Nephron progenitor cell (in vitro differentiated cells): ENCODE measurements at regions not wholly inside any gene's neighbourhood (a gene's known extent, or its start where the extent isn't known, plus 50 kb on each side); places are given as distances from the start of the nearest gene placed in this dataset.
"Not testable (repeated sequence)": the region's sequence is repeated elsewhere in the genome, so short reads cannot be mapped to it uniquely, and the experiment has no call there.

Experiments used
- DNase-seq: peaks from one replicate; pipeline ENCODE4 v3.0.0; 2021
- H3K27ac Mint-ChIP-seq: 2 replicates; pipeline ENCODE4 v1.8.0; 2021; ENCODE audit warnings: mild to moderate bottlenecking, moderate library complexity, mixed read lengths
- H3K27me3 Mint-ChIP-seq: 2 replicates; pipeline ENCODE4 v1.8.0; 2021; ENCODE audit warnings: mild to moderate bottlenecking, low read depth, mixed read lengths; ENCODE audit not compliant: poor library complexity
- H3K36me3 Mint-ChIP-seq: 2 replicates; pipeline ENCODE4 v1.8.0; 2021; ENCODE audit warnings: low read depth, mixed read lengths
- H3K4me1 Mint-ChIP-seq: 2 replicates; pipeline ENCODE4 v1.8.0; 2021; ENCODE audit warnings: mixed read lengths
- H3K4me3 Mint-ChIP-seq: 2 replicates; pipeline ENCODE4 v1.8.0; 2021; ENCODE audit warnings: mild to moderate bottlenecking, moderate library complexity, mixed read lengths
- H3K9me3 Mint-ChIP-seq: 2 replicates; pipeline ENCODE4 v1.8.0; 2021; ENCODE audit warnings: mild to moderate bottlenecking, moderate library complexity, mixed read lengths
- TF ChIP-seq, protein P1 (sequence below): fragments of 200-600 bp; sonication (generic); IDR thresholded peaks from 2 replicates; pipeline ENCODE4 v1.5.0; 2021; ENCODE audit warnings: antibody characterized with exemption

DNA sequence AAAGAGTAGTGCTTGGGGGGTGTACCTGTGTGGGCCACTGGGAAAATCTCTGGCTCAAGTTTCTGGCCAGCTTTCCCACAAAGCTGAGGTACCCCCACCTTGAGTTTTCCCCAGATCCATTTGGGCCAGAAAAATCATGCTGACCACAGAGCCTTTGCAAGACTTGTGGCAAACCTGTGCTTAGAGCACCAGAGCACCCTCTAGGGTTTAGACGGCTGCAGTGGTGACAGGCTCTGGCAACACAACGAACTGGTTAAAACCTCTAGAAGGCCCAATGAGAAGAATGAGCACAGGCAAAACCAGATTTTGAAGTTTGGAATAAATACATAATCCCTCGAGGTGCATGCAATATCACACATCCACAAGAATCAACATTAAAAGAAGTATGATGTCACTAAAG, 290.7 kb upstream of the FOLH1 start:
- Mint-ChIP-seq H3K4me3 (no peak overlapping the region), H3K9me3 (peaks cover 52% of the 10 kb centered on the region), H3K27ac (no peak overlapping the region), H3K4me1 (no peaks in the 10 kb centered on the region), H3K36me3 (no peaks in the 10 kb centered on the region), H3K27me3 (no peaks in the 10 kb centered on the region)
- TF ChIP-seq, protein P1, sequence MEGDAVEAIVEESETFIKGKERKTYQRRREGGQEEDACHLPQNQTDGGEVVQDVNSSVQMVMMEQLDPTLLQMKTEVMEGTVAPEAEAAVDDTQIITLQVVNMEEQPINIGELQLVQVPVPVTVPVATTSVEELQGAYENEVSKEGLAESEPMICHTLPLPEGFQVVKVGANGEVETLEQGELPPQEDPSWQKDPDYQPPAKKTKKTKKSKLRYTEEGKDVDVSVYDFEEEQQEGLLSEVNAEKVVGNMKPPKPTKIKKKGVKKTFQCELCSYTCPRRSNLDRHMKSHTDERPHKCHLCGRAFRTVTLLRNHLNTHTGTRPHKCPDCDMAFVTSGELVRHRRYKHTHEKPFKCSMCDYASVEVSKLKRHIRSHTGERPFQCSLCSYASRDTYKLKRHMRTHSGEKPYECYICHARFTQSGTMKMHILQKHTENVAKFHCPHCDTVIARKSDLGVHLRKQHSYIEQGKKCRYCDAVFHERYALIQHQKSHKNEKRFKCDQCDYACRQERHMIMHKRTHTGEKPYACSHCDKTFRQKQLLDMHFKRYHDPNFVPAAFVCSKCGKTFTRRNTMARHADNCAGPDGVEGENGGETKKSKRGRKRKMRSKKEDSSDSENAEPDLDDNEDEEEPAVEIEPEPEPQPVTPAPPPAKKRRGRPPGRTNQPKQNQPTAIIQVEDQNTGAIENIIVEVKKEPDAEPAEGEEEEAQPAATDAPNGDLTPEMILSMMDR, result no peak
- DNase-seq, result no peak

DNA sequence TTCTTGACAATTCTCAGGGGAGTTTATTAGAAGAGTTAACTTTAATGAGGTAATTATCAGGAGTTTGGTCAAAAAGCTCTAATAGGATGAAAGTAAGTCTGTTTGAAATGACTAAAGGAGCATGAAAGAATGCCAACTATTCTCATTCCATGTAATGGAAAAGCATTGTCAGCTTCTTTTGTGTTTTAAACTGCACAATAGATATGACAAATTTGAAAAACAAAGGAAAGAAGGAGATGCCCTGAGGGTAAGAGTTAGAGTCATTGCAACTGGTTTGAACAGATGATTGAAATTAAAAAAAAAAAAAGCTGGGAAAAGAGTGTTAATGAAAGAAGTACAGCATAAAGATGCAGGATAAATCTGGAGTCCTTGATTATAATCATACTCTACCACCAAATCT, 296.8 kb upstream of the FOLH1 start:
- Mint-ChIP-seq H3K27ac (no peak overlapping the region), H3K4me1 (no peaks in the 10 kb centered on the region), H3K27me3 (no peaks in the 10 kb centered on the region), H3K4me3 (no peak overlapping the region), H3K9me3 (peaks cover 47% of the 10 kb centered on the region), H3K36me3 (no peaks in the 10 kb centered on the region)
- TF ChIP-seq, protein P1, result no peak
- no peak for DNase-seq

DNA sequence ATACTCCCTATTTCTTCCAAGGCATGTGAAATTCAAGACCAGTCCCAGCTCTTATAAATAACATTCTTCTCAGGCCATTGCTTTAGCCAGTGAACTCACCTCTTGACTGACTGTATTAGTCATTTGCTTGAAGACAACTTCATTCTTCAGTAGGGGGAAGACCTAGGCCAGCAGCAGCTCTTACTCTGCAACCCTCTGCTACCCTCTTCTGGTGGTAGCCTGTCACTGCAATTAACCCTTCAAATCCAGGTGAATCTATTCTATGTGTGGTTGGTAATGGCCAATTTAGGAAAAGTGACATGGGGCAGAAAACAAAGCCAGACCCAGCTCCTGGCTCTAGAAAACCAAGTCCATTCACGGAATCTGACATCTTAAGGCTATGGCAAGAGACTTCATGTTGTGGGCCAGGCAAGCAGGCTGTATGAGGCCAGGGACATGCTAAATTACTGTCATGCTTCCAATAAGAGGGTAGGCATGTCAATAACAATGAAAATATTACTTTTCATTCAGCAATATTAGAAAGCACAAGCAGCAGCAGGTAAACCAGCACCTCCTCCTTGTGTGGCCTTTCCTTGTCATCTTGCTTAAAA, 317.9 kb upstream of the FOLH1 start:
- peak; percentile 1 for DNase-seq
- H3K4me3 Mint-ChIP-seq, H3K27ac Mint-ChIP-seq: not testable (repeated sequence)

DNA sequence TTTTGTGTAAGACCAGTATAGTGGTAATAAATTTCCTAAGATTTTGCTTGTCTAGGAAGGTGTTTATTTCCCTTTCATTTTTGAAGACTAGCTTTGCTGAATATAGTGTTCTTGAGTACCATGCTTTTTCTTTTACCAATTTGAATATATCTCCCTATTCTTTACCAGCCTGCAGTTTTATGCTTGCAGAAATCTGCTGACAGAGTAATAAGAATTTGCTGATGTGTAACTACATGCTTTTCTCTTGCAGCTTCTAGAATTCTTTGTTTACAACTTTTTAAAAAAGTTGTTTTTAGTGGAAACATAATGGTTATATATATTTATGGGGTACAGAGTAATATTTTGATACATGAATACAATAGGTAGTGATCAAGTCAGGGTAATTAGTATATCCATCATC, 324.8 kb upstream of the FOLH1 start:
- no peak overlapping the region for H3K27ac Mint-ChIP-seq
- no peak overlapping the region for H3K4me3 Mint-ChIP-seq
- H3K4me1 Mint-ChIP-seq, result no peaks in the 10 kb centered on the region
- TF ChIP-seq, protein P1, result no peak
- DNase-seq, result no peak
- H3K27me3 Mint-ChIP-seq, result no peaks in the 10 kb centered on the region
- no peaks in the 10 kb centered on the region for H3K36me3 Mint-ChIP-seq
- H3K9me3 Mint-ChIP-seq, result peaks cover 67% of the 10 kb centered on the region

More for the DNA sequence above, 317.9 kb upstream of the FOLH1 start:
- H3K9me3 Mint-ChIP-seq, result peaks cover 20% of the 10 kb centered on the region
- H3K36me3 Mint-ChIP-seq, H3K4me1 Mint-ChIP-seq, H3K27me3 Mint-ChIP-seq: not testable (repeated sequence)
- TF ChIP-seq, protein P1, result peak; percentile 51

DNA sequence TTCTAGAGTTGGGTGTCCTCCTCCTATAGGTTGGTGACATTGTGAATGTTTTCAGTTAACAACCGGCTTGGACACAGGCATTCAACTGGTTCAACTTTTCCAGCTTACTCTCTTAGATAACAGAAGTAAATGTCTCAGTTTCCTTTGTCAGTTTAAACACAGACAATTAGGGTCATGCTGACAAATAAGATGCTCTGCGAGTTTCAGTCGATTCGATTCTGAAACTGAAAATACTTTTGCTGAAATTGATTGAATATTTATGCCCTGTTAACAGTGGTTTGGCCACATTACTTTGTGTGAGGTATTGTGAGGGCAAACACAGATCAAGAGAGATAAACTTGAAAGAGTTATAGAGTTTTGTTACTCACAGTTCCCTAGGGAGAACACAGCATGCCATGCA, 330.5 kb upstream of the FOLH1 start:
- H3K9me3 Mint-ChIP-seq, result peaks cover 57% of the 10 kb centered on the region
- not testable (repeated sequence) for H3K27me3 Mint-ChIP-seq, H3K4me1 Mint-ChIP-seq, H3K4me3 Mint-ChIP-seq, DNase-seq, H3K36me3 Mint-ChIP-seq, H3K27ac Mint-ChIP-seq

DNA sequence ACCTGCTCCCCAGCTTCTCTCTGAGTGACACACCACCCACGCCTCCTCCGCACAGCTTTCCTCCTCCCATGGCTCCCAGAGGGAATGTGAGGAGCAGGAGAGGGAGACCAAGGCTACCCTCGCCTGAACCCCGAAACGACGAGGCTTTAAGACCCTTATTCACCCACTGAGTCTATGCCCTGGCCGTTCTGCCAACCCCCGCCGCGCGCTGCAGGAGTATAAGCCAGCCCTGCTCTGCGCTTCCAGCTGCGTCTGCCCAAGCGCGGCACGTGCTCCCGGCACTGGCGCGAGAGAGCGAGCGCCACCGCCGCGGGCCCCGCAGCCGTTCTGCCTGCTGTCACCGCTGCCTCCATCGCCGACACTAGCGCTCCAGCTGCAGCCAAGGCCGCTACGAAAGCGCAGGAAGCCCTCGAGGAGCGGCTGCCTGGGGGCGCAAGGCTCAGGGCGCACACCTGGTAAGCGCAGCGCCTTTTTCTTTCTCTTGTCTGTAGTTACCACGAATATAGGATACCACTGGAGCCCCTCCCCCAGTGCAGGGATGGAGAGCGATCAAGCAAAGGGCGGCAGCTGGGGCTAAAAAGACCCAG, 350.0 kb upstream of the FOLH1 start:
- not testable (repeated sequence) for H3K36me3 Mint-ChIP-seq, DNase-seq, H3K27me3 Mint-ChIP-seq, H3K4me3 Mint-ChIP-seq, H3K27ac Mint-ChIP-seq, H3K4me1 Mint-ChIP-seq
- H3K9me3 Mint-ChIP-seq, result peaks cover 73% of the 10 kb centered on the region

DNA sequence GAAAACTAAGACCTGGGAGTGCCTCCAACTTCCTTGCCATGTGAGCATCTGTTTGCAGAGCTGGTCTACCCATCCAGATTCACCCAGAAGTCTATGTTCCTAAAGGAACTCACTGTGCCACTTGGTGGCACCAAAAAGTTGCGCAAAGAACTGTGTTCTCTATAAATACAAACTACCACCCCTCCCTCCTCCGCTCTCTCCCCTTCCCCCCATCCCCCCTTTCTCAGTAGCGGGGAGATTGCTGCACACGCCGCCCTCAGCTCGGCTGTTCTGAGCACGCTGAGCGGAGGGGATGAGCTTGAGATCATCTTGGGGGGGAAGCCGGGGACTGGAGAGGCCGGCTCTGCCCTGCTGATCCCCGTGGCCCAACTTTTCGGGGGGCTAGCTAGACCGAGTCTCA, 352.2 kb upstream of the FOLH1 start:
- not testable (repeated sequence) for H3K4me1 Mint-ChIP-seq, H3K36me3 Mint-ChIP-seq, H3K4me3 Mint-ChIP-seq, H3K27me3 Mint-ChIP-seq, DNase-seq, H3K27ac Mint-ChIP-seq
- H3K9me3 Mint-ChIP-seq, result peaks cover 68% of the 10 kb centered on the region

DNA sequence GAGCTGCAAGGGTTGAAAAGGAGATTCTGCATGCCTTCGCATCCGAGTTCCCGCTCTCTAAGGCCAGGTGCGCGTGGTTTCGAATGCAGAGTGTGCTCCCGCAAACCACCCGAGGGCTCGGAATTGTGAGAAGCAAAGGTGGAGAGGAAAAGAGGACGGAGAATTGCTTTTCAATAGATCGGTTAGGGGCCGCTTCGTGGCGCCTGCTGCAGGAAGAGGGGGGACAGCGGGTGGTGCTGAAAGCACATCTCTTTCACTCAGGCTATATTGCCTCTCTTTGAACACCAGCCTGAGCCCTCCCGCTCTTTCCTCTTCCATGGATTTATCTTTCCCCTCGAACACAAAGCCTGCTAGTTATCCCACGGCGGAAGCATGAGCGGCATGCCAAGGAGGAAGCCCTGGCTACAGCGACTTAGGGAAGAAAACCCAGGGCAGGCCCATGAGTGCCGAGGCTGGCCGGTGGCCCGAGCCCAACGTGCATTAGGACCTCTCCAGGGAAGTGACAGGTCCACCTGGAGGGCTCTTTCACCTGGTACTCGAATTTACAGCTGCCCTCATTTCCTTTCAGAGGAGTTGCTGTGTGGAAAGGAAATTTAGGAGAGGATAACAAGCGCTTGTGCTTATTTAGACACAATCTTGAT, 353.0 kb upstream of the FOLH1 start:
- not testable (repeated sequence) for H3K36me3 Mint-ChIP-seq, H3K4me1 Mint-ChIP-seq, H3K27me3 Mint-ChIP-seq, DNase-seq, H3K4me3 Mint-ChIP-seq, H3K27ac Mint-ChIP-seq
- H3K9me3 Mint-ChIP-seq, result peaks cover 70% of the 10 kb centered on the region

DNA sequence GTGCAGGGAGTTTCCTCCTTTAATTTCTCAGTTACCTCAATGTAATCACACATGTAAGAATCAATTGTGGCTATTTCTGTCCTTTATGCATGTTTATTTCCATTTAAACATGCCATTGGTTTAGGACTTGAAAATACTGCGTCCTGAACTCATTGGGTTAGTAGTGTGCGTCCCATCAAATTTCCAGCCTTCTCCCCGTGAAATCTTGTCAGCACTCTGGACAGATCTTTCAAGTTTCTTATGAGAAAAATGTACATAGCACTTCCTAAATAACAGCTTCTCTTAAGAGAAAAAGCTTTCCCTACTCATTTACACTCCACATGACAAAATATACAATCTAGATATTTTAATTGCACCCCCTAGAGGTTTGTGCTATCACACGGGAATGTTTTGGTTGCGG, 353.9 kb upstream of the FOLH1 start:
- H3K4me3 Mint-ChIP-seq, H3K27ac Mint-ChIP-seq, H3K27me3 Mint-ChIP-seq, H3K36me3 Mint-ChIP-seq, H3K4me1 Mint-ChIP-seq, DNase-seq: not testable (repeated sequence)
- peaks cover 66% of the 10 kb centered on the region for H3K9me3 Mint-ChIP-seq

DNA sequence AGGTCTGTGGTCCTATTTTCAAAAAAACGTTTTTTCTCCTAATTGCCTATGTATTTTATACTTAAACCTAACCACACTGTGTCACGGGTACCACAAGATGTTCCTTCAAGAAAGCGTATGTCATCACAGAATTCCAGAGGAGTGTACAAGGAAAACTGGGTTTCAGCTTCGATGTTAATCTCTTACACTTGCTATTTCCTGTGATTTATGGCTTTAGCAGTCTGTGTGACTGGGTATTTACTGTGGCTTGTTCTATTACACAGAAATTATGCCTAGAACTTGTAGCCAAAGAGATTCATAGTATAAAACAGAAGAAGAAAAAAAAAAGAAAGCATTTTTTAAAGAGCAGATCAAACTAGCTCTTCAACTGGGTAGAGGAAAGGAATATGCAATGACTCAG, 371.1 kb upstream of the FOLH1 start:
- not testable (repeated sequence) for H3K27ac Mint-ChIP-seq
- H3K9me3 Mint-ChIP-seq, result peaks cover 75% of the 10 kb centered on the region

More for the DNA sequence above, 371.1 kb upstream of the FOLH1 start:
- DNase-seq, H3K4me1 Mint-ChIP-seq, H3K4me3 Mint-ChIP-seq, H3K36me3 Mint-ChIP-seq, H3K27me3 Mint-ChIP-seq: not testable (repeated sequence)
